GM13977 (cell line): ENCODE measurements at regions not wholly inside any gene's neighbourhood (a gene's known extent, or its start where the extent isn't known, plus 50 kb on each side); places are given as distances from the start of the nearest gene placed in this dataset.

Experiments used
- DNase-seq: peaks from one replicate; pipeline ENCODE4 v3.0.0; 2012; ENCODE audit warnings: low spot score
- CTCF ChIP-seq: IDR thresholded peaks from 2 replicates; pipeline ENCODE4 v1.5.1; 2012; ENCODE audit warnings: mild to moderate bottlenecking, control low read depth; ENCODE audit not compliant: insufficient read depth; ENCODE audit errors: extremely low read depth, missing control alignments
- in situ Hi-C: fragments of 300-500 bp; cut with MboI; formaldehyde crosslinking; loops from one replicate; pipeline ENCODE4 v1.12.0; 2022; ENCODE audit warnings: low sequenced_read_pairs, low pct_unique_long_range_greater_than_20kb, mixed read lengths, inconsistent platforms; ENCODE audit not compliant: unreplicated experiment

DNA sequence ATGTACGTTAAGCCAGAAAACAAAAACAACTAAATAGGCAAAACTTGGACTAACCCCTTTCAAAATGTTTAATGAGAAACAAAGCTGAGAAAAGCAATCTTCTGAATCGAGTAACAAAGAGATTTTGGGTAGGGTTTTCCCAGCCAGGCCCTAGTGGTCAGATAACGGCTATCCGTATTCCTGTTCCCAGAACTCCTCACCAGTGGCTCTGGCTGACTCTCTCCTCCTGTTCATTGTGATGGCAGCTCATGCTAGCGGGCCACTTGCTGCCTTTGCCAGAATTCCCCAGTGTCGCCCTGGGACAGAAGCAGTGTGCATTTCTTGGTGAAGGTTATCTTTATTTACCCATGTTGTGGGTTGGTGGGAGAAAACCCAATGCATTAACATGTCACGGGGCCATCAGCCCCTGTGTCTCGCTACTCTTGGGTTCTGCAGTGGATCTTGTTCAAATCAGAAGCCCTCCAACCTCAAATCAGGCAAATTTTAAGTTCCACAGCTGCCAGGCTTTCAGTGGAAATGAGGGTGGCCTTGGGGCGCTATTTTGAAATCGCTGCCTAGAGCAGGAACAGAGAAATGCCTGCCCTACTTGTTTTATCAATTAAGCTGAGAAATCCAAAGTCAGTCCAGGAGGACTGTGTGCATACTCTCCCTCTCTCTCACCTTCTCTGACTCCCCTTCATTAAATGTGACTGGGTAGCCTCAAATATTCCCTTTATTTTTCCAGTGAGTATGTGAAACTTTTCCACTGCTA is 164.5 kb upstream of the NPVF start:
- TF ChIP-seq CTCF = no peak
- no peak for DNase-seq
- in situ Hi-C loops = loop anchor here (25.0 kb wide), 1 partner anchor 130 kb away; no protein-coding TSS in a partner anchor

GRCh38 chr7:25395976-25396375 is 167.7 kb upstream of the NPVF start:
- no peak for DNase-seq
- no peak for TF ChIP-seq CTCF
- in situ Hi-C loops = loop anchor here (25.0 kb wide), 1 partner anchor 134 kb away; no protein-coding TSS in a partner anchor

- no peak for TF ChIP-seq CTCF
- in situ Hi-C loops = loop anchor here (25.0 kb wide), 1 partner anchor 134 kb away; no protein-coding TSS in a partner anchor
- DNase-seq = no peak
Measured at GRCh38 chr7:25396668-25397067, 168.4 kb upstream of the NPVF start.

DNA sequence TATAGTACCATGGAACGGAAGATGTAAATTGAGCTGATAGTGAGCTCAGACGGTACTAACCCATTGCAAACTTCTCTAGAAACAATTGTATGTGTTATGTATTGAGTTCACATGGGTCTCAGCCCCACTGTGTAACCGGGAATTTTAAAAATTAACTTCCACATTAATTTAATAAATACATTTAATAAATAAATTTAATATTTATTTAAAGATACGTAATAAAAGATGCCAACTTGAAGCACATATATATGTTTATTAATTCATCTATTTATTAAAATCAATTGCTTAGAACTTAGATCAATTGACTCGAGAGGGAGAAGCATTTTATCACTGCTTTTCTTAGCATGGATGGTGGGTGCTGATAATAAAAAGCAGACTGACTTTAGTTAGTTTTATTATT is 170.1 kb upstream of the NPVF start:
- in situ Hi-C loops = loop anchor here (25.0 kb wide), 1 partner anchor 136 kb away; no protein-coding TSS in a partner anchor
- no peak for DNase-seq
- no peak for TF ChIP-seq CTCF

- DNase-seq = no peak
- no peak for TF ChIP-seq CTCF
- in situ Hi-C loops = loop anchor here (25.0 kb wide), 1 partner anchor 137 kb away; no protein-coding TSS in a partner anchor
Measured at GRCh38 chr7:25399000-25399750, 170.9 kb upstream of the NPVF start.

GRCh38 chr7:25402532-25402931 is 174.2 kb upstream of the NPVF start:
- no peak for DNase-seq
- in situ Hi-C loops = no loop called here
- TF ChIP-seq CTCF = no peak
